ENCODE measurements at regions not wholly inside any gene's neighbourhood (a gene's known extent, or its start where the extent isn't known, plus 50 kb on each side); places are given as distances from the start of the nearest gene placed in this dataset.
A peak's percentile ranks its signal among the peaks of the same experiment; 100 is the strongest.

GRCh38 chr13:90232291-90232690 lies 1115.2 kb upstream of the MIR17HG start:
- ChIA-PET CTCF (no interaction called here), POLR2A (no interaction called here)
- TF ChIP-seq ZBTB21 (CRISPR knock-in tag; IDR thresholded peaks at IDR 0.05; ENCODE audit: borderline replicate concordance) = no peak
- TF ChIP-seq RELA (CRISPR knock-in tag; IDR thresholded peaks at IDR 0.05; ENCODE audit: borderline replicate concordance) = no peak
- no peak for TF ChIP-seq ATF3 (CRISPR knock-in tag; conservative IDR thresholded peaks at IDR 0.05)
- no peak for TF ChIP-seq ZMAT4 (CRISPR knock-in tag; IDR thresholded peaks at IDR 0.05)
- TF ChIP-seq E2F1 (CRISPR knock-in tag; IDR thresholded peaks at IDR 0.05) = no peak
- no peak for TF ChIP-seq SOX15 (CRISPR knock-in tag; IDR thresholded peaks at IDR 0.05)
- TF ChIP-seq ARID4B (CRISPR knock-in tag; IDR thresholded peaks at IDR 0.05; ENCODE audit: borderline replicate concordance) = no peak
- TF ChIP-seq ZNF281 (CRISPR knock-in tag; IDR thresholded peaks at IDR 0.05) = no peak
- TF ChIP-seq ZNF532 (CRISPR knock-in tag; IDR thresholded peaks at IDR 0.05; ENCODE audit: borderline replicate concordance) = no peak
- TF ChIP-seq NR2C2 (CRISPR knock-in tag; IDR thresholded peaks at IDR 0.05) = no peak
- no peak for TF ChIP-seq ZSCAN18 (CRISPR knock-in tag; IDR thresholded peaks at IDR 0.05)
- TF ChIP-seq USF1 (CRISPR knock-in tag; IDR thresholded peaks at IDR 0.05) = no peak
- TF ChIP-seq E2F4 (CRISPR knock-in tag; IDR thresholded peaks at IDR 0.05; ENCODE audit: borderline replicate concordance, low read depth) = no peak
- DNase-seq (ENCODE audit: low spot score) (no peak), ATAC-seq (0 out of 2 replicates have a peak, but pooled peaks have one; percentile 24)
- Mint-ChIP-seq H3K4me1 (peaks cover 6% of the 10 kb centered on the region), H3K27me3 (ENCODE audit: low read depth) (no peaks in the 10 kb centered on the region), H3K36me3 (peaks cover 8% of the 10 kb centered on the region), H3K4me3 (no peak overlapping the region), H3K9me3 (peaks cover 11% of the 10 kb centered on the region), H3K27ac (no peak overlapping the region)
